Ovary (tissue), 7 donors: ENCODE measurements at regions not wholly inside any gene's neighbourhood (a gene's known extent, or its start where the extent isn't known, plus 50 kb on each side); places are given as distances from the start of the nearest gene placed in this dataset.

Experiments
- DNase-seq, 5 donors: peaks; one replicate each; pipeline ENCODE4 v3.0.0-alpha.2; 2019 to 2020
- H3K27ac ChIP-seq, 2 donors: fragments of 200-600 bp; one replicate each; pipeline versions ENCODE4 v1.5.1 to v1.8.0; 2019 to 2022
- H3K27me3 ChIP-seq: fragments of 200-600 bp; one replicate; pipeline ENCODE4 v1.8.0; 2022
- H3K36me3 ChIP-seq: fragments of 200-600 bp; sonication (generic); one replicate; pipeline ENCODE4 v1.5.1; 2019
- H3K4me1 ChIP-seq: one replicate; pipeline ENCODE4 v1.8.1; 2013; ENCODE audit warnings: mild to moderate bottlenecking, moderate library complexity; ENCODE audit not compliant: insufficient read depth
- H3K4me3 ChIP-seq: fragments of 200-600 bp; sonication (generic); one replicate; pipeline ENCODE4 v1.5.1; 2017
- H3K9me3 ChIP-seq, 2 donors: fragments of 200-600 bp in 1 of 2; sonication (generic) in 1 of 2; one replicate each; pipeline versions ENCODE4 v1.5.1 to v1.8.1; 2013 to 2019; ENCODE audit warnings: mild to moderate bottlenecking in 1 of 2, moderate library complexity in 1 of 2
- CTCF ChIP-seq, 3 donors: fragments of 450-650 bp in 2 of 3; fragments of 200-600 bp in 1 of 3; IDR thresholded peaks; one replicate each; pipeline versions ENCODE4 v1.5.1 to v1.8.0; 2016 to 2022; ENCODE audit warnings: antibody characterized with exemption in 3 of 3, mild to moderate bottlenecking in 1 of 3
- EP300 ChIP-seq: sonication (generic); formaldehyde crosslinking; IDR thresholded peaks from one replicate; pipeline ENCODE4 v1.6.1; 2017; ENCODE audit warnings: antibody characterized with exemption
- POLR2A ChIP-seq: fragments of 450-650 bp; IDR thresholded peaks from one replicate; pipeline ENCODE4 v1.6.1; 2017; ENCODE audit warnings: antibody characterized with exemption, mild to moderate bottlenecking, moderate library complexity
- WGBS, 3 donors: extraction: QIAGEN DNeasy Blood & Tissue Kit in 1 of 3; methylation state at CpG; one replicate each; pipeline versions ENCODE4 v1.1.5 to v1.1.7; 2013 to 2017; 5-methylcytosine and 5-hydroxymethylcytosine counted together
- intact Hi-C, 4 donors: fragments of 100-400 bp; cut with DNase I; formaldehyde crosslinking; loops; one replicate each; pipeline versions ENCODE4 v1.11.0 to v1.15.1; 2022 to 2023
- donor health status: DM: no; HTN: no; CAD: no; lungs with moderate emphysema.
- donor health status: DM: no; HTN: no; CAD: no.
- donor health status: Bipolar disorder and iron deficiency.
- donor health status: DM: no; HTN: no; CAD: no.
- donor health status: DM: yes; HTN: yes; CAD: no.

GRCh38 chr2:153071090-153071489 is 352.7 kb downstream of the ARL6IP6 start:
- intact Hi-C loops, result no loop called here
- no peak overlapping the region for H3K27ac ChIP-seq
- no peak overlapping the region for H3K4me3 ChIP-seq
- no peaks in the 10 kb centered on the region for H3K36me3 ChIP-seq
- no peak for TF ChIP-seq CTCF (IDR thresholded peaks at IDR 0.05)
- no peak for TF ChIP-seq POLR2A
- TF ChIP-seq EP300, result no peak
- H3K4me1 ChIP-seq, result peaks cover 1% of the 10 kb centered on the region
- DNase-seq, result no peak
- H3K27me3 ChIP-seq, result no peaks in the 10 kb centered on the region
- H3K9me3 ChIP-seq, result no peaks in the 10 kb centered on the region

- no peak for DNase-seq
- Histone ChIP-seq H3K9me3 (no peaks in the 10 kb centered on the region), H3K4me1 (peaks cover 1% of the 10 kb centered on the region), H3K4me3 (no peak overlapping the region), H3K27me3 (no peaks in the 10 kb centered on the region), H3K36me3 (no peaks in the 10 kb centered on the region), H3K27ac (no peak overlapping the region)
- intact Hi-C loops, result no loop called here
- TF ChIP-seq POLR2A (no peak), CTCF (IDR thresholded peaks at IDR 0.05) (no peak), EP300 (no peak)
- 71 to 85% (median 84%) methylated on average over 2 of the region's 2 CpGs for WGBS, 3 donors
Observed at GRCh38 chr2:153068915-153069314, 350.5 kb downstream of the ARL6IP6 start.

- no peak for DNase-seq
- intact Hi-C loops, result no loop called here
- 65 to 68% (median 67%) methylated on average over 2 of the region's 2 CpGs for WGBS, 3 donors
Observed at GRCh38 chr2:153068052-153068451, 349.6 kb downstream of the ARL6IP6 start.

GRCh38 chr2:153059338-153060052 is 341.1 kb downstream of the ARL6IP6 start:
- Histone ChIP-seq H3K27ac (no peak overlapping the region), H3K27me3 (no peaks in the 10 kb centered on the region), H3K36me3 (no peaks in the 10 kb centered on the region), H3K4me1 (no peaks in the 10 kb centered on the region), H3K9me3 (no peaks in the 10 kb centered on the region), H3K4me3 (no peak overlapping the region)
- 35 to 66% (median 42%) methylated on average over 3 of the region's 3 CpGs for WGBS, 3 donors
- intact Hi-C loops, result no loop called here
- no peak for TF ChIP-seq POLR2A
- TF ChIP-seq CTCF (IDR thresholded peaks at IDR 0.05), result no peak
- no peak for TF ChIP-seq EP300
- no peak for DNase-seq

More at GRCh38 chr2:153068052-153068451, 349.6 kb downstream of the ARL6IP6 start:
- TF ChIP-seq EP300, result no peak
- no peak for TF ChIP-seq POLR2A
- TF ChIP-seq CTCF (IDR thresholded peaks at IDR 0.05), result no peak
- peaks cover 1% of the 10 kb centered on the region for H3K4me1 ChIP-seq
- H3K9me3 ChIP-seq, result no peaks in the 10 kb centered on the region
- H3K36me3 ChIP-seq, result no peaks in the 10 kb centered on the region
- H3K27me3 ChIP-seq, result no peaks in the 10 kb centered on the region
- H3K4me3 ChIP-seq, result no peak overlapping the region
- no peak overlapping the region for H3K27ac ChIP-seq
